Type B pancreatic cell (in vitro differentiated cells): ENCODE measurements at regions not wholly inside any gene's neighbourhood (a gene's known extent, or its start where the extent isn't known, plus 50 kb on each side); places are given as distances from the start of the nearest gene placed in this dataset.

ENCODE experiments used
- DNase-seq: peaks from one replicate; pipeline ENCODE4 v3.0.0; 2021; ENCODE audit warnings: mixed read lengths; ENCODE audit not compliant: unreplicated experiment; ENCODE audit errors: extremely low spot score
- H3K27ac Mint-ChIP-seq: 2 replicates; pipeline ENCODE4 v1.8.0; 2021; ENCODE audit warnings: mild to moderate bottlenecking, mixed read lengths
- H3K27me3 Mint-ChIP-seq: 2 replicates; pipeline ENCODE4 v1.8.0; 2021; ENCODE audit warnings: mixed read lengths
- H3K36me3 Mint-ChIP-seq: 2 replicates; pipeline ENCODE4 v1.8.0; 2021; ENCODE audit warnings: mixed read lengths
- H3K4me1 Mint-ChIP-seq: one replicate; pipeline ENCODE4 v1.8.0; 2021; ENCODE audit warnings: mixed read lengths; ENCODE audit not compliant: unreplicated experiment
- H3K4me3 Mint-ChIP-seq: 2 replicates; pipeline ENCODE4 v1.8.0; 2021; ENCODE audit warnings: mild to moderate bottlenecking, mixed read lengths
- H3K9me3 Mint-ChIP-seq: 2 replicates; pipeline ENCODE4 v1.8.0; 2021; ENCODE audit warnings: mixed read lengths
- CTCF ChIP-seq: fragments of 200-600 bp; sonication (generic); conservative IDR thresholded peaks from 2 replicates; pipeline ENCODE4 v1.5.0; 2021; ENCODE audit warnings: antibody characterized with exemption, mild to moderate bottlenecking

- peaks cover 15% of the 10 kb centered on the region for H3K9me3 Mint-ChIP-seq
- H3K27ac Mint-ChIP-seq: peak overlapping the region; percentile 93
- H3K27me3 Mint-ChIP-seq: no peaks in the 10 kb centered on the region
- no peak overlapping the region for H3K4me3 Mint-ChIP-seq
- H3K36me3 Mint-ChIP-seq: no peaks in the 10 kb centered on the region
- H3K4me1 Mint-ChIP-seq: peaks cover 10% of the 10 kb centered on the region
- no peak for TF ChIP-seq CTCF
- DNase-seq: no peak
Observed at GRCh38 chr4:96473246-96473645, 633.4 kb downstream of the PDHA2 start.

DNA sequence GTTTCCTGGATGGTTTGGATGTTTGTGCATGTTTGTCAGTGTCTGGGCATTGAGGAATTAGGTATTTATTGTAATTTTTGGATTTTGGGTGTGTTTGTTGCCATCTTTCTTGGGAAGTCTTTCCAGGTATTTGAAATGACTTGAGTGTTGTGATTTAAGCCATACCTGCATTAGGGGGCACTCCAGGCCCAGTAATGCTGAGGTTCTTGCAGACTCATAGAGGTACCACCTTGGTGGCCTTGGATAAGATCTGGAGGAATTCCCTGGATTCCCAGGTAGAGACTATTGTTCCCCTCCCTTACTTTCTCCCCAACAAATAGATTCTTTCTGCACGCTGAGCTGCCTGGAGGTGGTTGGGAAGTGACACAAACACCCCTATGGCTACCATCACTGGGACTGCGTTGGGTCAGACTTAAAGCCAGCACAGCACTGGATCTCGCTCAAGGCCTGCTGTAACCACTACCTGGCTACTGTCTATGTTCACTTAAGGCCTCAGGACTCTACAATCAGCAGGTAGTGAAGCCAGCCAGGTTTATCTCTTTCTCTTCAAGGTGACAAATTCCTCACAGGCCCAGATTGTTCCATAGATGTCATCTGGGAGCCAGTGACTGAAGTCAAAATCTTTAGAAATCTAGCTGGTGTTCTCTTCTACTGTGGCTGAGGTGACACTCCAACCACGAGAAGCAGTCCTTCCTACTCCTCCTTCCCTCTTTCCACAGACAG is 643.6 kb downstream of the PDHA2 start:
- Mint-ChIP-seq H3K36me3 (peaks cover 5% of the 10 kb centered on the region), H3K4me1 (peaks cover 6% of the 10 kb centered on the region), H3K27ac (no peak overlapping the region), H3K4me3 (no peak overlapping the region), H3K27me3 (no peaks in the 10 kb centered on the region), H3K9me3 (no peaks in the 10 kb centered on the region)
- DNase-seq: no peak
- TF ChIP-seq CTCF: no peak

- Mint-ChIP-seq H3K27ac (no peak overlapping the region), H3K4me3 (no peak overlapping the region), H3K36me3 (peaks cover 5% of the 10 kb centered on the region), H3K27me3 (no peaks in the 10 kb centered on the region), H3K4me1 (peaks cover 6% of the 10 kb centered on the region), H3K9me3 (no peaks in the 10 kb centered on the region)
- no peak for DNase-seq
- no peak for TF ChIP-seq CTCF
Observed at GRCh38 chr4:96486563-96486962, 646.7 kb downstream of the PDHA2 start.

- Mint-ChIP-seq H3K4me3 (no peak overlapping the region), H3K36me3 (no peaks in the 10 kb centered on the region), H3K27ac (no peak overlapping the region), H3K9me3 (peaks cover 8% of the 10 kb centered on the region), H3K4me1 (no peaks in the 10 kb centered on the region), H3K27me3 (no peaks in the 10 kb centered on the region)
- no peak for DNase-seq
- no peak for TF ChIP-seq CTCF
Observed at GRCh38 chr4:96497621-96498020, 657.7 kb downstream of the PDHA2 start.

DNA sequence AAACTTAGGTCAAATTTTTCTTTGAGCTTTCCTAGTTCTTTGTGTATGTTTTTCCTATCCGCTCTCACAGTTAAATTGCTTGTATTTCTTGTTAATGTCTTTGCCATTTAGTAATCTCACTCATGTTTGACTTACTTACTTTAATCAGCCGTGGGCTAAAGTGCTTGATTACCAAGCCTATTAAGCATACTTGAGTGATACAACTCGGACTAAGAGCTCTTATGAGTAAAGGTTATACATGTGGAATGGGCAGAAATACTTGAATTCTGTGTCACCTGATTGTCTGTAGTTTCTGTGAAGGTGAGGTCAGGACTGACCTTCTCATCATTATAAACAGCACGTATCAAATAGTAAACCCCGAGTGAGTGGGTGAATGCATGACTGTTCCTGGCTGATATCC is 664.5 kb downstream of the PDHA2 start:
- no peak for DNase-seq
- H3K27me3 Mint-ChIP-seq: no peaks in the 10 kb centered on the region
- H3K36me3 Mint-ChIP-seq: no peaks in the 10 kb centered on the region
- no peak overlapping the region for H3K4me3 Mint-ChIP-seq
- H3K4me1 Mint-ChIP-seq: no peaks in the 10 kb centered on the region
- no peaks in the 10 kb centered on the region for H3K9me3 Mint-ChIP-seq
- TF ChIP-seq CTCF: no peak
- no peak overlapping the region for H3K27ac Mint-ChIP-seq
